ENCODE measurements at regions not wholly inside any gene's neighbourhood (a gene's known extent, or its start where the extent isn't known, plus 50 kb on each side); places are given as distances from the start of the nearest gene placed in this dataset.

DNA sequence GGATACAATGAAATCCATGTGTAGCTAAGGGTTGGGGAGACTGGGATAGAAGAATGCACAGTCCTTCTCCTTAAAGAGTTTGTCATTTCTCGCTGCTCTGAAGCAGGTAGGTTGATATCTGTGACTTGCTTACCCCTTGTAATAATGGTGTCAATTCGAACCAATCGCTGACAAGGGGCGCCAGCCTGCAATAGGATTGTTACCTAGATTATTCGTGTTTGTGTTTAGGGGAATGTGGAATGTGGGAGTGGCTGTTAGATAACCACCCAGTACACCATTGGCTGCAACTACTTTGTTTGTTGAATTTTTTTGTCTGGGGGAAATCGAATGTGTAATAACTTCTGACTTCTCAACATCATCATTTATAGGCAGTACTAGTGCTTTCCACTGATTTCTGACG lies 141.6 kb downstream of the LARP7 start:
- no peak for TF ChIP-seq POLR2A (IDR thresholded peaks at IDR 0.05)
- TF ChIP-seq, protein P1, sequence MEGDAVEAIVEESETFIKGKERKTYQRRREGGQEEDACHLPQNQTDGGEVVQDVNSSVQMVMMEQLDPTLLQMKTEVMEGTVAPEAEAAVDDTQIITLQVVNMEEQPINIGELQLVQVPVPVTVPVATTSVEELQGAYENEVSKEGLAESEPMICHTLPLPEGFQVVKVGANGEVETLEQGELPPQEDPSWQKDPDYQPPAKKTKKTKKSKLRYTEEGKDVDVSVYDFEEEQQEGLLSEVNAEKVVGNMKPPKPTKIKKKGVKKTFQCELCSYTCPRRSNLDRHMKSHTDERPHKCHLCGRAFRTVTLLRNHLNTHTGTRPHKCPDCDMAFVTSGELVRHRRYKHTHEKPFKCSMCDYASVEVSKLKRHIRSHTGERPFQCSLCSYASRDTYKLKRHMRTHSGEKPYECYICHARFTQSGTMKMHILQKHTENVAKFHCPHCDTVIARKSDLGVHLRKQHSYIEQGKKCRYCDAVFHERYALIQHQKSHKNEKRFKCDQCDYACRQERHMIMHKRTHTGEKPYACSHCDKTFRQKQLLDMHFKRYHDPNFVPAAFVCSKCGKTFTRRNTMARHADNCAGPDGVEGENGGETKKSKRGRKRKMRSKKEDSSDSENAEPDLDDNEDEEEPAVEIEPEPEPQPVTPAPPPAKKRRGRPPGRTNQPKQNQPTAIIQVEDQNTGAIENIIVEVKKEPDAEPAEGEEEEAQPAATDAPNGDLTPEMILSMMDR (IDR thresholded peaks at IDR 0.05), result no peak

All from adrenal gland (tissue), 5 donors.